Dermis blood vessel endothelial cell (primary cell): ENCODE measurements at regions not wholly inside any gene's neighbourhood (a gene's known extent, or its start where the extent isn't known, plus 50 kb on each side); places are given as distances from the start of the nearest gene placed in this dataset.
"Not testable (repeated sequence)": the region's sequence is repeated elsewhere in the genome, so short reads cannot be mapped to it uniquely, and the experiment has no call there.

Experiments
- DNase-seq: peaks from one replicate; pipeline ENCODE4 v3.0.0; 2010

- DNase-seq: no peak
Measured at GRCh38 chr1:208349694-208350330, 105.6 kb upstream of the PLXNA2 start.

- no peak for DNase-seq
Measured at GRCh38 chr1:208350815-208351214, 106.6 kb upstream of the PLXNA2 start.

GRCh38 chr1:208351838-208352237, 107.7 kb upstream of the PLXNA2 start:
- no peak for DNase-seq

GRCh38 chr1:208353797-208354196, 109.6 kb upstream of the PLXNA2 start:
- not testable (repeated sequence) for DNase-seq

- no peak for DNase-seq
Measured at GRCh38 chr1:208357644-208358507, 113.7 kb upstream of the PLXNA2 start.

GRCh38 chr1:208358651-208359050, 114.5 kb upstream of the PLXNA2 start:
- DNase-seq: no peak

GRCh38 chr1:208362011-208362410, 117.8 kb upstream of the PLXNA2 start:
- DNase-seq: no peak

GRCh38 chr1:208366559-208366958, 122.4 kb upstream of the PLXNA2 start:
- no peak for DNase-seq

GRCh38 chr1:208369045-208369444, 124.9 kb upstream of the PLXNA2 start:
- DNase-seq: no peak

GRCh38 chr1:208369658-208370057, 125.5 kb upstream of the PLXNA2 start:
- DNase-seq: no peak

GRCh38 chr1:208374391-208374941, 130.3 kb upstream of the PLXNA2 start:
- no peak for DNase-seq

- DNase-seq: no peak
Measured at GRCh38 chr1:208381481-208381880, 137.3 kb upstream of the PLXNA2 start.

GRCh38 chr1:208387908-208388811, 144.0 kb upstream of the PLXNA2 start:
- DNase-seq: no peak

- no peak for DNase-seq
Measured at GRCh38 chr1:208393416-208393815, 149.2 kb upstream of the PLXNA2 start.

GRCh38 chr1:208393826-208394225, 149.6 kb upstream of the PLXNA2 start:
- DNase-seq: no peak

GRCh38 chr1:208397286-208397685, 153.1 kb upstream of the PLXNA2 start:
- no peak for DNase-seq

GRCh38 chr1:208405014-208405413, 160.8 kb upstream of the PLXNA2 start:
- no peak for DNase-seq

GRCh38 chr1:208409176-208409575, 165.0 kb upstream of the PLXNA2 start:
- no peak for DNase-seq

- DNase-seq: no peak
Measured at GRCh38 chr1:208410409-208410808, 166.2 kb upstream of the PLXNA2 start.

- DNase-seq: no peak
Measured at GRCh38 chr1:208413006-208413405, 168.8 kb upstream of the PLXNA2 start.

GRCh38 chr1:208418667-208419066, 174.5 kb upstream of the PLXNA2 start:
- no peak for DNase-seq

GRCh38 chr1:208419746-208420420, 175.7 kb upstream of the PLXNA2 start:
- DNase-seq: no peak
